Stimulated activated CD8-positive, alpha-beta memory T cell treated with anti-CD3 and anti-CD28 coated beads, Interleukin-15, amount 100 ng/mL, for 1 hour (primary cell): ENCODE measurements at regions not wholly inside any gene's neighbourhood (a gene's known extent, or its start where the extent isn't known, plus 50 kb on each side); places are given as distances from the start of the nearest gene placed in this dataset.

Experiments used
- DNase-seq: peaks from one replicate; pipeline ENCODE4 v3.0.0-alpha.2; 2020; ENCODE audit warnings: low read depth

- DNase-seq: no peak
These were observed 87.4 kb upstream of the ZMIZ1 start for GRCh38 chr10:78981257-78981969.

- no peak for DNase-seq
These were observed 86.8 kb upstream of the ZMIZ1 start for GRCh38 chr10:78981970-78982281.

GRCh38 chr10:78982726-78983125 lies 86.0 kb upstream of the ZMIZ1 start:
- DNase-seq: no peak

- DNase-seq: no peak
These were observed 85.2 kb upstream of the ZMIZ1 start for GRCh38 chr10:78983608-78984007.

GRCh38 chr10:78985973-78986818 lies 82.6 kb upstream of the ZMIZ1 start:
- no peak for DNase-seq

GRCh38 chr10:78991187-78991586 lies 77.6 kb upstream of the ZMIZ1 start:
- DNase-seq: no peak

GRCh38 chr10:78992333-78992732 lies 76.4 kb upstream of the ZMIZ1 start:
- DNase-seq: no peak

GRCh38 chr10:78993261-78993945 lies 75.4 kb upstream of the ZMIZ1 start:
- DNase-seq: no peak

GRCh38 chr10:78995987-78996791 lies 72.6 kb upstream of the ZMIZ1 start:
- DNase-seq: no peak

GRCh38 chr10:78996792-78997129 lies 72.0 kb upstream of the ZMIZ1 start:
- DNase-seq: no peak

GRCh38 chr10:78997635-78998618 lies 70.8 kb upstream of the ZMIZ1 start:
- DNase-seq: no peak

- no peak for DNase-seq
These were observed 67.5 kb upstream of the ZMIZ1 start for GRCh38 chr10:79001082-79001885.

- DNase-seq: no peak
These were observed 66.4 kb upstream of the ZMIZ1 start for GRCh38 chr10:79002336-79002735.

GRCh38 chr10:79003183-79004100 lies 65.3 kb upstream of the ZMIZ1 start:
- no peak for DNase-seq

- no peak for DNase-seq
These were observed 64.5 kb upstream of the ZMIZ1 start for GRCh38 chr10:79004311-79004710.

GRCh38 chr10:79005126-79005810 lies 63.5 kb upstream of the ZMIZ1 start:
- no peak for DNase-seq

GRCh38 chr10:79007018-79007417 lies 61.7 kb upstream of the ZMIZ1 start:
- no peak for DNase-seq
